Common myeloid progenitor, CD34-positive (primary cell): ENCODE measurements at regions not wholly inside any gene's neighbourhood (a gene's known extent, or its start where the extent isn't known, plus 50 kb on each side); places are given as distances from the start of the nearest gene placed in this dataset.

Experiments used
- CTCF ChIA-PET: fragments of 350-600 bp; sonication (Branson Sonifier 250); formaldehyde crosslinking; loops from one replicate; lab custom pipeline; 2021; ENCODE audit warnings: antibody characterized with exemption; lab: Charles Lee
- POLR2A ChIA-PET: fragments of 350-600 bp; sonication (Branson Sonifier 250); formaldehyde crosslinking; loops from one replicate; lab custom pipeline; 2021; ENCODE audit warnings: antibody characterized with exemption; lab: Charles Lee
- DNase-seq, 3 donors: peaks; one replicate each; pipeline versions ENCODE4 v3.0.0 to v3.0.0-alpha.2; 2013
- H3K27ac ChIP-seq, 2 experiments: 1 replicate in 1 of 2; 2 replicates in 1 of 2; pipeline ENCODE4 v1.7.0; 2013; ENCODE audit warnings: inconsistent platforms in 2 of 2, low read length in 2 of 2, mild to moderate bottlenecking in 2 of 2, low read depth in 1 of 2, moderate library complexity in 1 of 2; ENCODE audit not compliant: severe bottlenecking in 2 of 2, insufficient read depth in 1 of 2, poor library complexity in 1 of 2
- H3K27me3 ChIP-seq, 5 experiments: replicated peaks in 2 of 5; 1 replicate in 3 of 5; 2 replicates in 2 of 5; pipeline versions ENCODE4 v1.6.1 to v1.7.0; 2013; ENCODE audit warnings: low read length in 4 of 5, mild to moderate bottlenecking in 2 of 5, moderate library complexity in 2 of 5, inconsistent platforms in 1 of 5; ENCODE audit not compliant: insufficient read depth in 5 of 5, control insufficient read depth in 4 of 5
- H3K36me3 ChIP-seq, 4 experiments: 1 replicate in 2 of 4; 2 replicates in 2 of 4; pipeline versions ENCODE4 v1.6.1 to v1.7.0; 2013; ENCODE audit warnings: low read length in 3 of 4, control low read depth in 1 of 4, mild to moderate bottlenecking in 1 of 4; ENCODE audit not compliant: control insufficient read depth in 4 of 4, insufficient read depth in 4 of 4
- H3K4me1 ChIP-seq, 4 experiments: 1 replicate in 3 of 4; 2 replicates in 1 of 4; pipeline versions ENCODE4 v1.6.1 to v1.7.1; 2013; ENCODE audit warnings: low read length in 3 of 4, mild to moderate bottlenecking in 3 of 4, control low read depth in 1 of 4, inconsistent platforms in 1 of 4, moderate library complexity in 1 of 4; ENCODE audit not compliant: control insufficient read depth in 4 of 4, insufficient read depth in 4 of 4; ENCODE audit errors: control extremely low read depth in 1 of 4
- H3K4me3 ChIP-seq, 7 experiments: 1 replicate in 4 of 7; 2 replicates in 3 of 7; pipeline versions ENCODE4 v1.5.1 to v1.7.0; 2013; ENCODE audit warnings: mild to moderate bottlenecking in 7 of 7, low read length in 6 of 7, moderate library complexity in 6 of 7, inconsistent platforms in 2 of 7, low read depth in 2 of 7, control low read depth in 1 of 7; ENCODE audit not compliant: insufficient read depth in 4 of 7, control insufficient read depth in 1 of 7; ENCODE audit errors: extremely low read depth in 1 of 7
- H3K9me3 ChIP-seq, 5 experiments: 1 replicate in 4 of 5; 2 replicates in 1 of 5; pipeline versions ENCODE4 v1.6.1 to v1.7.1; 2013; ENCODE audit warnings: low read length in 4 of 5, mild to moderate bottlenecking in 2 of 5, inconsistent platforms in 1 of 5, low read depth in 1 of 5, moderate library complexity in 1 of 5; ENCODE audit not compliant: control insufficient read depth in 4 of 5, insufficient read depth in 2 of 5; ENCODE audit errors: control extremely low read depth in 1 of 5
- WGBS: methylation state at CpG from one replicate; pipeline ENCODE4 v1.1.5; 2013; ENCODE audit not compliant: insufficient coverage; 5-methylcytosine and 5-hydroxymethylcytosine counted together

DNA sequence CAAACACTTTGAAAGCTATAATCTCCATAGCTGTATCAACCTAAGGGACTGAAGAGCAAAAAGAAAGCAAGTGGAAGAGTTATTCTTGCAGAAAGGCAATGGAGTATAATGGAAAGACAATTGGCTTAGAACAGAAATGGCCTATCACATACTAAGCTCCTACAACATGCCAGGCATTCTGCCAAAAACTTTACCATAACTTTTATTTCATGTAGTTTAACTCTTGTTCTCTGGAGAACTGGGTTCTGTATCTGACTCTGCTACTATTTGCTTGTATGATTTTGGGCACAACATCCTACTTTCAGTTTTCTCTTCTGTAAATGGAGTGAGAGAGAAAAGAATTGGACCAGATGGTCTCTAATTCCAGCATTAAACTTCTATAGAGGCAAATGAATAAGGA lies 449.1 kb downstream of the GPATCH2 start:
- H3K4me1 ChIP-seq, result no peaks in the 10 kb centered on the region
- DNase-seq, result no peak
- H3K36me3 ChIP-seq, result no peaks in the 10 kb centered on the region
- H3K4me3 ChIP-seq, result no peak overlapping the region
- H3K27ac ChIP-seq, result no peak overlapping the region
- no peaks in the 10 kb centered on the region for H3K9me3 ChIP-seq
- H3K27me3 ChIP-seq, result no peaks in the 10 kb centered on the region
- ChIA-PET CTCF (no interaction called here), POLR2A (no interaction called here)

DNA sequence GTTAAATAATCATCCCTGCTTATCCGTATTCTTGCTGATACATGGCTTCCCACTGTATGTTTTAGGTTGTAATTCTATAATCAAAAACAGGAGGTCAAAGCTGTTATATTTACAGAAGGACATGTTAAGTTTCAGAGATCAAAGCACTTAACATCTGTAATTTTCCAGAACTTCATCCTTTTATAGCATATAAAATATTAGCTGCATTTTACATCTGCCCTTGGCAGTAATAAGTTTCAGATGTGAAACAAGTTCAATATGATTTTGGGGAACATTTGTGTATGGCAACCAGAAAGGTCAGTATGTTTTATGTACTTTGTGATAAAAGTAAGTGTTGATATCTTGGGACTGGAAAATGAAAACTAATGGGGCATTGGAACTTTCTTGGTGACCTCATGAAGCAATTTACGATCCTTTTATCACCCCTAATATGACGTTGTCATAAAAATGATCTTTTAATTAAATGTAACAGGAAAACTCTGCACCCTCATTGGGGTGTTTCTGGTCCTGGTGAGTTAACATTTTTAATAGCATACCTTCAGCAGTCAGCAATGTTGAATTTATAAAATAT lies 449.6 kb downstream of the GPATCH2 start:
- Histone ChIP-seq H3K27me3 (no peaks in the 10 kb centered on the region), H3K9me3 (no peaks in the 10 kb centered on the region), H3K27ac (no peak overlapping the region), H3K4me3 (no peak overlapping the region), H3K36me3 (no peaks in the 10 kb centered on the region), H3K4me1 (no peaks in the 10 kb centered on the region)
- ChIA-PET CTCF (no interaction called here), POLR2A (no interaction called here)
- no peak for DNase-seq
- WGBS, result no CpG with 5 or more reads among the region's 3 CpGs

DNA sequence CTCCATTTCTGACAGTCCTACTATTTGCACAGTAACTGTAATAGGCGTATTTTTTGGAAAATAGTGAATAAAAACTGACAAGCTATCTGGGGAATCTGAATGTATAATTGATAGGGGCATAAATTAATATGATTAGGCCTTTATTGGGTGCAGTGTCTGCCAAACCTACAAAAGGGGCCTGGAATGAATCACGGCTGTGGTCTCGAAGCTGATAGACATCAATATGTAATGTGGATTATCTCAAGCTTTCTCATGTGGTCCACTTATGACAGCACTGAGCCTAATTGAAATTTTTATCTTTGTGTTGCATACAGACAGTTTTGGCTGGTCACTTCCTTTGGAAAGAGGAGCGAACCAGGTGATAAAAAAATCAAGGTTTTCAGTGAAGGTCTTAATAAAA lies 450.4 kb downstream of the GPATCH2 start:
- no peak overlapping the region for H3K4me3 ChIP-seq
- no peaks in the 10 kb centered on the region for H3K9me3 ChIP-seq
- POLR2A ChIA-PET, result no interaction called here
- no peak for DNase-seq
- 98% methylated on average over 4 of the region's 4 CpGs for WGBS
- no peaks in the 10 kb centered on the region for H3K4me1 ChIP-seq
- H3K27me3 ChIP-seq, result no peaks in the 10 kb centered on the region
- no peak overlapping the region for H3K27ac ChIP-seq
- H3K36me3 ChIP-seq, result no peaks in the 10 kb centered on the region
- CTCF ChIA-PET, result no interaction called here

DNA sequence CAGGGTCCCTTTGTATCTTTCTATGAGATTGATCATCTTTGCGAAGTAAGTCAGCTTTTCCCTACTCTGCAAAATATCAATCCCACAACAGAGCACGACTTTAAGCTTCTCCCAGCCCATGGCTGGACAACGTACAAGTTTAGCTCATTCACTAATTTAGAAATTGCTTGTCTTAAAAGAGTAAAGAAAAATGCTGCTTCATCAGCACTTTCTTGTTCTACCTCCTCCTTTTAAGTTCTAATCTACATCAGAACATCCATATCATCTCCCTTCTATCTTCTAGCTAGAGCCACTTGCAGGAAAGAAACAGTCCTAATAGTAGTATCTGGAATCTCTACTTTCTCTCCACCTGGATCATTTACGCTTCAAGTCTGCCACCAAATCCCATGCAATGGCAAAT lies 441.2 kb upstream of the ESRRG start:
- Histone ChIP-seq H3K4me3 (no peak overlapping the region), H3K36me3 (no peaks in the 10 kb centered on the region), H3K27ac (no peak overlapping the region), H3K27me3 (peaks cover 0 to 3% (median 0%) of the 10 kb centered on the region in 5 experiments), H3K4me1 (no peaks in the 10 kb centered on the region), H3K9me3 (no peaks in the 10 kb centered on the region)
- 92% methylated on average over 2 of the region's 4 CpGs for WGBS
- POLR2A ChIA-PET, result no interaction called here
- CTCF ChIA-PET, result no interaction called here
- no peak for DNase-seq

DNA sequence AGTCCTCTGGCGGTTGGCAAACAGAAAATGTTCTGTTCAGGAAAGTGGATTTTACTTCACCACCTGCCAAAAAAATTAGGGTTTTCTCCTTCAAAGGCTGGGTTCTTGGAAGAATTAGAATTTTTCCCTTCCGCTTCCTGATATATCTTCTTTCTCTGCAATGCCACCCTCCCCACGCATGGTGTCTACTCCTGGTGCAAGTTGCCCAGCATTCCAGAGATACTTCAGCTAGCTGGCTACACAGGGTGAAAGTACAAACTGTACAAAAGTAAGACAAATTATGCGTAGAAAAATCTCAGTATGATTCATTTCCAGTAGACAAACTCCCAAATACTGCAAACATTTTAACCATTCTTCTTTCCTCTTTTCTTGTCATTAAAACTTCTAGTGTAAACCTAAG lies 430.1 kb upstream of the ESRRG start:
- Histone ChIP-seq H3K4me3 (no peak overlapping the region), H3K27ac (no peak overlapping the region), H3K4me1 (no peaks in the 10 kb centered on the region), H3K36me3 (no peaks in the 10 kb centered on the region), H3K9me3 (peaks cover 0 to 3% (median 0%) of the 10 kb centered on the region in 5 experiments), H3K27me3 (peaks cover 0 to 1% (median 0%) of the 10 kb centered on the region in 5 experiments)
- DNase-seq, result no peak
- ChIA-PET CTCF (no interaction called here), POLR2A (no interaction called here)
- 100% methylated on average over 2 of the region's 4 CpGs for WGBS

DNA sequence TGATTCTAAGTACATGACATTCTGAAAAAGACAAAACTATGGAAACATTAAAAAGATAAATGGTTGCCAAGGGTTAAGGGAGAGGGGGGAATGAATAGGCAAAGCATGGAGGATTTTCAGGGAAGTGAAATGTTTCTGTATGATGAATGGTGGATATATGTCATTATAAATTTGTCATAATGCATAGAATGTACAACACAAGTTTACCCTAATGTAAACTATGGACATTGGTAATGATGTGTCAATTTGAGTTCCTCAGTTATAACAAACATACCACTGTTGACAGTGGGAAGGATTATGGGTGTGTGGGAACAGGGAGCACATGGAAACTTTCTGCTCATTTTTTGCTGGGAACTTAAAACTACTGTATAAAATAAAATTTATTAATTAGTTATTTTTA lies 427.1 kb upstream of the ESRRG start:
- H3K27me3 ChIP-seq, result peaks cover 0 to 1% (median 0%) of the 10 kb centered on the region in 5 experiments
- DNase-seq, result no peak

DNA sequence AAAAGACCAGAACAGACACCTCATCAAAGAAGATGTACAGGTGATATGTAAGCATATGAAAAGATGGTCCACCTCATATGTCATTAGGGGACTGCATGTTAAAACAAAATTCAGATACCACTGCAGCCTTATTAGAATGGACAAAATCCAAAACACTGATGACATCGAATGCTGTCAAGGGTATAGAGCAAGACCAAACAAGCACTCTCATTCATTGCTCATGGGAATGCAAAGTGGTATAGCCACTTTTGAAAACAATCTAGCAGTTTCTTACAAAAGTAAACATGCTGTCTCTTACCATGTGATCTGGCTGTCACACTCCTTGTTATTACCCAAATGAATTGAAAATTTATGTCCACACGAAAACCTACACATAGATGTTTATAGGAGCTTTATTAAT lies 426.6 kb upstream of the ESRRG start:
- peaks cover 0 to 1% (median 0%) of the 10 kb centered on the region in 5 experiments for H3K27me3 ChIP-seq
- H3K4me3 ChIP-seq, result no peak overlapping the region
- peaks cover 0 to 5% (median under 1%) of the 10 kb centered on the region in 5 experiments for H3K9me3 ChIP-seq
- H3K4me1 ChIP-seq, result no peaks in the 10 kb centered on the region
- ChIA-PET CTCF (no interaction called here), POLR2A (no interaction called here)
- no peaks in the 10 kb centered on the region for H3K36me3 ChIP-seq
- no peak for DNase-seq
- 100% methylated on average over 1 of the region's 2 CpGs for WGBS
- H3K27ac ChIP-seq, result no peak overlapping the region

More for the DNA sequence above, 427.1 kb upstream of the ESRRG start:
- peaks cover 0 to 5% (median 0%) of the 10 kb centered on the region in 5 experiments for H3K9me3 ChIP-seq
- H3K27ac ChIP-seq, result no peak overlapping the region
- no peak overlapping the region for H3K4me3 ChIP-seq
- H3K36me3 ChIP-seq, result no peaks in the 10 kb centered on the region
- H3K4me1 ChIP-seq, result no peaks in the 10 kb centered on the region
- ChIA-PET POLR2A (no interaction called here), CTCF (no interaction called here)
